HG03521 (cell line): ENCODE measurements at regions not wholly inside any gene's neighbourhood (a gene's known extent, or its start where the extent isn't known, plus 50 kb on each side); places are given as distances from the start of the nearest gene placed in this dataset.
"Not testable (repeated sequence)": the region's sequence is repeated elsewhere in the genome, so short reads cannot be mapped to it uniquely, and the experiment has no call there.

Source experiments
- ATAC-seq: cut with Tn5 transposase; IDR thresholded peaks from one replicate; pipeline ENCODE4 v1.9.1; 2021; ENCODE audit warnings: mild to moderate bottlenecking, moderate library complexity; ENCODE audit not compliant: unreplicated experiment

GRCh38 chr13:78540058-78540457, 63.3 kb downstream of the POU4F1 start:
- no peak for ATAC-seq

DNA sequence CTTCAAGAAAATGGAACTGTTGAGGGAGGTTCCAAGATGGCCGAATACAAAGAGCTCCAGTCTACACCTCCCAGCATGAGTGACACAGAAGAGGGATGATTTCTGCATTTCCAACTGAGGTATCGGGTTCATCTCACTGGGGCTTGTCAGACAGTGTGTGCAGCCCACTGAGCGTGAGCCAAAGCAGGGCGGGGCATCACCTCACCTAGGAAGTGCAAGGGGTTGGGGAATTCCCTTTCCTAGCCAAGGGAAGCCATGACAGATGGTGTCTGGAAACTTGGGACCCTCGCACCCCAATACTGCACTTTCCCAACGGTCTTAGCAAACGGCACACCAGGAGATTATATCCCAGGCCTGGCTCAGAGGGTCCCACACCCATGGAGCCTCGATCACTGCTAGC, 77.3 kb downstream of the POU4F1 start:
- not testable (repeated sequence) for ATAC-seq

- no peak for ATAC-seq
Observed at GRCh38 chr13:78524936-78525335, 78.4 kb downstream of the POU4F1 start.

GRCh38 chr13:78521091-78521490, 82.3 kb downstream of the POU4F1 start:
- ATAC-seq, result no peak

GRCh38 chr13:78520425-78520824, 82.9 kb downstream of the POU4F1 start:
- ATAC-seq, result no peak

DNA sequence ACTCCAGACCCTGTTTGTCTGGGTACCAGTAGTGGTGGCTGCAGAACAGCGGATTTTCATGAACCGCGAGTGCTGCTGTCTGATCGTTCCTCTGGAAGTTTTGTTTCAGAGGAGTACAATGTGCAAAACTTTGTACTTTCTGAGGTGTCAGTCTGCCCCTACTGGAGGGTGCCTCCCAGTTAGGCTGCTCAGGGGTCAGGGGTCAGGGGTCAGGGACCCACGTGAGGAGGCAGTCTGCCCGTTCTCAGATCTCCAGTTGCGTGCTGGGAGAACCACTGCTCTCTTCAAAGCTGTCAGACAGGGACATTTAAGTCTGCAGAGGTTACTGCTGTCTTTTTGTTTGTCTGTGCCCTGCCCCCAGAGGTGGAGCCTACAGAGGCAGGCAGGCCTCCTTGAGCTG, 84.9 kb downstream of the POU4F1 start:
- ATAC-seq, result not testable (repeated sequence)

GRCh38 chr13:78499802-78500201, 103.5 kb downstream of the POU4F1 start:
- no peak for ATAC-seq

DNA sequence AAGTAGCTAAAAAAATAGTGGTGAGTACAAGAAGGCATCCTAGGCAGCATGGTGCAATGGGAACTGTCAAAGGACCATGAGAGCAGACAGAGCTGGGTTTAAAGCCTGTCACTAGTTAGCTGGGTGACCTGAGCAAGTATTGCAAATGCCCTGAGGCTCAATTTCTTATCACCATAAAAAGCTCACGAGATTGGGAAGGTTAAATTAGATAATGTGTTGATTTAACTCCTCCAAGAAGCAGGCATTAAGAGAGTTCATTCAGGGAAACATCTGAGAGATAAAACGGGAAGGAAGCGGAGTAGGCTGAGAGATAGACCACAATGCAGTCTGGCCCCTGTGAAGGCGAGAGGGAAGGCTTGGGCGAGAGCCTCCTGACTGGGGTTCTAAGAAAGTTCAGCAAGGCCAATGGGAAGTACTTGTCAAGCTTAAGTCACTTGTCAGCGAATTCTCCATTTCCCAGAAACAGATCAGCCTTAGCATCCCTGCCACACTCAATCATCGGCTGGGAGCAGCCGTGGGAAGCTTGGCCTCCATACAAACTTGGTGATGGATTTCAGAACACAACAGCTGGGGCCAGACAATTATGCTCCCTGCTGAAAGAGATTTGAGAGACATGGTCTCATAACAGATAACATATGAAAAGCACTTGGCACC, 105.5 kb downstream of the POU4F1 start:
- ATAC-seq, result no peak

DNA sequence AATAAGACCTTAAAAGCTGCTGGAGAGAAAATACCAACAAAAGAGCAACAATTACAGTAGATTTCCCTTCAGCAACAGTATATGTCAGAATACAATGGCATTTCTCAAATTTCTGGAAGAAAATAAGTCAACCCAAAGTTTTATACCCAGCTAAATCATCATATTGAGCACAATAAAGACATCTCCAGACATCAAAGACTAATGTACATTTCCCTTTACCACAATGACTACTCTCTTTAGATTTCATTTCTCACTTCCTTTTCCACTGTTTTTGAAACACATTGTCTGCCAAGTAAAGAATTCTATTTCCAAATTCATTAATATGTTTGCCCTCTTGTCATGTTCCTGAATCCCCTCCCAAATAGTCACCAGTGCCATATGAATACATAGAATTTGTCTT, 111.4 kb downstream of the POU4F1 start:
- no peak for ATAC-seq

- not testable (repeated sequence) for ATAC-seq
Observed at GRCh38 chr13:78490225-78490624, 113.1 kb downstream of the POU4F1 start.

- ATAC-seq, result no peak
Observed at GRCh38 chr13:78487707-78488106, 115.6 kb downstream of the POU4F1 start.

DNA sequence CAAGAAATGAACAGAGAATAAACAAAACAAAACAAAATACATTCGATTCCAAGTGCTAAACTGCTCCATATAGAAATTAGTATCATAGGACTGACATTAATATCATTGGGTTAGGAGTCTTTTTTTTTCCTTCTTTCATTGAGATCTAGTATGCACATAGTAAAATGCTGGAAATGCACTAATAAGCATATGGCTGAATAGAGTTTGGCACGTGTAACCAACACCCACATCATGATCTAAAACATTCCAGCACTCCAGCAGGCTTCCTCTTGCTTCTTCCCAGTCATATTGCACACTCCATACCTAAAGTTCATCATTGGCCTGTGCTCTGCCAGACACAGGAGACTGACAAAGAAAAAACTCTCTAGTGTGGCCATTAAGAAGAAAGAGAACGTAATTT, 117.5 kb downstream of the POU4F1 start:
- no peak for ATAC-seq

DNA sequence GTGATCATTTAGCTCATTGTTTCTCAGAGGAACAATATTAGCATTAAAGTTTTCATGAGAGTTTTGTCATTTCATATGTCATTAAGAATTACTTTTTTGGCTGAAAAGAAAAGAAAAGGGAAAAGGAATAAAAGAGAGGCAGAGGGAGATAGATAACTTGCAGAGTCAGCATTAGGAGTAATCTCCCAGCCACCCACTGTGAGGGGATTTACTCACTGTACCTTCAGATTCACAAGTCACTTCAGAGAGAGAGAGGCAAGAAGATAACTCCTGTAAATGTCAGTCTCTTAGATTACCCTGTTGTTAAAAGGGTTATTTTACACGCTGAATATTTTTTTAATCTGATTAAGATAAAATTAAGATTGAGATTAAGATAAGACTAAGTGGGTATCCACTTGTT, 125.2 kb downstream of the POU4F1 start:
- no peak for ATAC-seq

DNA sequence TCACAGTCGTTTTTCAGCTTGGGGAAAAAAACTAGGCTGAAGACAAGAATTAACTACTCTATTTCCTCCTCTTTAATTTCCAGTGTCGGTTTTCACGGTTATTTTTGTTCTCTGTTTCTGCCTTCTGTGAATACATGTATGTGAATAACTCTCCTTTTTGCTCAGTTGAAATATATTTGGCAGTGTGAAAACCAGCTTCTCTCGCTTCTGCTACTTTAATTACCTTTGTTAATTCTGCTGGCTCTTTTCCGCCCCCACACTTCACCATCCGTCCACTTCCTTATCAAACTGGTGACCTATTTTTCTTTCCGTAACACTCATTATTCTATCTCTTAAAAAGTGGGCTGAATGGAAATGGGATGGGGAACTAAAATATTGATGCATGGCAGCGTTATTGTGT, 126.4 kb downstream of the POU4F1 start:
- ATAC-seq, result no peak

- no peak for ATAC-seq
Observed at GRCh38 chr13:78468621-78469020, 134.7 kb downstream of the POU4F1 start.

DNA sequence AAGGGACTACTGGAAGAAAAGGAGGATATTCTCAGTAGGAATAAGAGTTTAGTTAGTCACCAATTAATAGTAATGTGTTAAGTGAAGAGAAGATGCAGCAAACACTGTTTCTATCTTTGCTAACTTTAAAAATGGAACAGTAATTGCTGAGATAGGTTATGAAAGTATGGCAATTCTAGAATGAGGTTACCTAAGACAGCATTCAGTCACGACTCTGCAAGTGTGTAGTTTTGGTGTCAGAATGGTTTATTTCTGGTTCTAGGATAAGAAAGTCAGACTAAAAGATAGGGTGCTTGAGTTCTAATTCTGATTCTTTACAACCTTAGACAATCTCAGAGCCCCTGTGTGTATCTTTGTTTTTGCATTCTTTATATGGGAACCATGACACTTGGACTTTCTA, 138.1 kb downstream of the POU4F1 start:
- ATAC-seq, result no peak

GRCh38 chr13:78460176-78460575, 143.2 kb downstream of the POU4F1 start:
- ATAC-seq, result no peak

GRCh38 chr13:78443839-78444238, 159.5 kb downstream of the POU4F1 start:
- ATAC-seq, result no peak

GRCh38 chr13:78437781-78438180, 165.6 kb downstream of the POU4F1 start:
- no peak for ATAC-seq

GRCh38 chr13:78436311-78436710, 167.0 kb downstream of the POU4F1 start:
- ATAC-seq, result no peak

DNA sequence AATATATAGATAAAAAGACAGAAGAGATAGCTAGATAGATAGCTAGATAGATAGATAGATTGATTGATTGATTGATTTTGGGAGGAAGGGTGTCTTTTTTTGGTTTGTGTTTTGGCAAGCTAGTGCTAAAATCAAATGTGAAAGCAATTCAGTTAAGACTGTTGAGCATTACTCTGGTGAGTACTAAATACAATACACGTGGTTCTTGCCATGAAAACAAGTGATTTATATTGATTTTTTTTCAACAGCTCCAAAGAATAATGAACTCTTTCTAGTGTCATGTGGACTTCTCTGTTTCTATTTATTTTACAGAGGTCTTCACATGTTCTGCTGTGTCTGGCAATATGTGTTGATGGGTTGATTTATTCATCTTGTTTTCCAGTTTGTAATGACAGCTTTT, 172.0 kb downstream of the POU4F1 start:
- no peak for ATAC-seq

- ATAC-seq, result no peak
Observed at GRCh38 chr13:78430811-78431210, 172.5 kb downstream of the POU4F1 start.

DNA sequence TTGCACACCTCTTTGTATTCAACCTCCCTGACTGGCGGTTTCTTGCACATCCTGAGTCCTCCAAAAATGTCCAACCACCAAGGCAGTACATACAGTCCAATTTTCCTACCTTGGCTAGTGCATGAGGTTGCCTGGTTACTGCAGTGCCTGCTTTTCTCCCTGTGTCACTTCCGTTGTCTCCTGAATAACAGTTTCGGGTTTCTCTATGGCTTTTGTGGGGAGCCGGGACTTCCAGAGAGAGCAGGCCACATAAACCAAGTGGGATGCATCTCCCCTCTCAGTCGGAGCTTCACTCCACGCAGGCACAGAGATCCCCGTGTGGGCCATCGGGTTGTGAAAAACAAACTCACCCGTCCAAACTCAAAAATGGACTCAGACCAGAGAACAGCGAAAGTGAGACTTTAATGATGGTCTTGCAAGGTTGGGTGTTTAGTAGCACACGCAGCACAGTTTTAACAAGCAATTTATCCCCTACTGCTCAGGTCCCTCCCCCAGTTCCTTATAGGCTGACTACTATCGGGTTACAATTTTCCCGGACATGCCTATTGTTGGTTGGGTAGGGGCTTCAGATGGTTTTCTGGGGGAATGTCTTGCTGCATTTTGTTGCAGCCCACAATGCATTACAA, 173.1 kb downstream of the POU4F1 start:
- no peak for ATAC-seq
